IMR-90 (cell line): ENCODE measurements at regions not wholly inside any gene's neighbourhood (a gene's known extent, or its start where the extent isn't known, plus 50 kb on each side); places are given as distances from the start of the nearest gene placed in this dataset.

Source experiments
- ATAC-seq: fragments of 200-7000 bp; cut with Tn5 transposase; 2 replicates; pipeline ENCODE4 v1.9.1; 2020; ENCODE audit warnings: low read depth, mild to moderate bottlenecking, moderate library complexity
- BruUV-seq: library from RNA; stranded (reverse); fragments of 400-500 nt; replicated peaks from 2 replicates; lab custom pipeline; 2021; lab: Mats Ljungman, UMichigan
- CTCF ChIA-PET: fragments of 300-600 bp; formaldehyde crosslinking; extraction: SDS; loops from one replicate; lab custom pipeline; 2021; ENCODE audit warnings: antibody characterized with exemption; lab: Yijun Ruan, JAX
- POLR2A ChIA-PET: fragments of 300-600 bp; sonication (Branson Sonifier 250); formaldehyde crosslinking; loops from one replicate; lab custom pipeline; 2022; ENCODE audit warnings: antibody characterized with exemption; ENCODE audit not compliant: unreplicated experiment; lab: Charles Lee
- DNase-seq: peaks from one replicate; pipeline ENCODE4 v3.0.0; 2013
- H2AFZ ChIP-seq: replicated peaks from 2 replicates; pipeline ENCODE3; 2013; ENCODE audit warnings: low read length, mild to moderate bottlenecking; ENCODE audit not compliant: poor library complexity
- H2AK5ac ChIP-seq: 2 replicates; pipeline ENCODE4 v1.6.1; 2013; ENCODE audit warnings: low read depth, low read length, inconsistent platforms
- H2AK9ac ChIP-seq: replicated peaks from 2 replicates; pipeline ENCODE3; 2013; ENCODE audit warnings: mild to moderate bottlenecking, low read depth, low read length, moderate library complexity; ENCODE audit not compliant: poor library complexity
- H2BK120ac ChIP-seq: 2 replicates; pipeline ENCODE4 v1.6.1; 2013; ENCODE audit warnings: low read depth, low read length, inconsistent platforms
- H2BK15ac ChIP-seq: 3 replicates; pipeline ENCODE4 v1.6.1; 2013; ENCODE audit warnings: low read depth, low read length, inconsistent platforms
- H2BK20ac ChIP-seq: 2 replicates; pipeline ENCODE4 v1.6.1; 2013; ENCODE audit warnings: low read depth, mild to moderate bottlenecking, inconsistent platforms, low read length, moderate library complexity
- H2BK5ac ChIP-seq: 2 replicates; pipeline ENCODE4 v1.6.1; 2013; ENCODE audit warnings: mild to moderate bottlenecking, low read depth, low read length, inconsistent platforms; ENCODE audit not compliant: poor library complexity, severe bottlenecking
- H3K14ac ChIP-seq: replicated peaks from 2 replicates; pipeline ENCODE4 v1.6.1; 2013; ENCODE audit warnings: low read depth, low read length, inconsistent platforms
- H3K18ac ChIP-seq: 2 replicates; pipeline ENCODE4 v1.6.1; 2013; ENCODE audit warnings: low read depth, low read length, control low read depth
- H3K23ac ChIP-seq: 2 replicates; pipeline ENCODE4 v1.6.1; 2013; ENCODE audit warnings: low read depth, low read length, inconsistent platforms
- H3K27ac ChIP-seq: 2 replicates; pipeline ENCODE4 v1.5.1; 2013; ENCODE audit warnings: mild to moderate bottlenecking, control low read depth, low read length; ENCODE audit not compliant: insufficient read depth
- H3K27me3 ChIP-seq: 2 replicates; pipeline ENCODE4 v1.6.1; 2013; ENCODE audit warnings: low read length; ENCODE audit not compliant: control insufficient read depth, insufficient read depth
- H3K36me3 ChIP-seq: 2 replicates; pipeline ENCODE4 v1.6.1; 2013; ENCODE audit warnings: low read length, mixed read lengths; ENCODE audit not compliant: control insufficient read depth, insufficient read depth
- H3K4ac ChIP-seq: 2 replicates; pipeline ENCODE4 v1.6.1; 2013; ENCODE audit warnings: low read depth, low read length, inconsistent platforms
- H3K4me1 ChIP-seq: 2 replicates; pipeline ENCODE4 v1.6.1; 2013; ENCODE audit warnings: low read length, mixed read lengths; ENCODE audit not compliant: control insufficient read depth, insufficient read depth
- H3K4me2 ChIP-seq: 2 replicates; pipeline ENCODE4 v1.6.1; 2013; ENCODE audit warnings: low read depth, mild to moderate bottlenecking, control low read depth, low read length, moderate library complexity
- H3K4me3 ChIP-seq: 2 replicates; pipeline ENCODE4 v1.5.1; 2013; ENCODE audit warnings: low read depth, mild to moderate bottlenecking, control low read depth, low read length, moderate library complexity; ENCODE audit not compliant: insufficient read depth
- H3K56ac ChIP-seq: 2 replicates; pipeline ENCODE4 v1.6.1; 2013; ENCODE audit warnings: low read length, inconsistent platforms; ENCODE audit not compliant: insufficient read depth; ENCODE audit errors: extremely low read depth
- H3K79me1 ChIP-seq, 2 experiments: 2 replicates each; pipeline ENCODE4 v1.6.1; 2013; ENCODE audit warnings: low read length in 2 of 2, inconsistent platforms in 1 of 2, low read depth in 1 of 2
- H3K9ac ChIP-seq: 2 replicates; pipeline ENCODE4 v1.6.1; 2013; ENCODE audit warnings: low read depth, low read length, control low read depth
- H3K9me1 ChIP-seq: 2 replicates; pipeline ENCODE4 v1.6.1; 2013; ENCODE audit warnings: low read length, inconsistent platforms; ENCODE audit not compliant: insufficient read depth
- H3K9me3 ChIP-seq: 2 replicates; pipeline ENCODE4 v1.6.1; 2013; ENCODE audit warnings: low read length; ENCODE audit not compliant: control insufficient read depth, insufficient read depth
- H4K20me1 ChIP-seq: 2 replicates; pipeline ENCODE4 v1.6.1; 2013; ENCODE audit warnings: low read length, inconsistent platforms; ENCODE audit not compliant: insufficient read depth
- H4K5ac ChIP-seq: 2 replicates; pipeline ENCODE4 v1.6.1; 2013; ENCODE audit warnings: mild to moderate bottlenecking, low read depth, low read length, control low read depth
- H4K8ac ChIP-seq, 2 experiments: 2 replicates each; pipeline ENCODE4 v1.6.1; 2013; ENCODE audit warnings: low read depth in 2 of 2, low read length in 2 of 2, control low read depth in 1 of 2, inconsistent platforms in 1 of 2
- H4K91ac ChIP-seq: 2 replicates; pipeline ENCODE4 v1.6.1; 2013; ENCODE audit warnings: low read depth, low read length, inconsistent platforms; ENCODE audit not compliant: insufficient read depth
- BHLHE40 ChIP-seq: fragments of 150-350 bp; IDR thresholded peaks from 2 replicates; pipeline ENCODE4 v1.6.1; 2016; ENCODE audit warnings: mild to moderate bottlenecking, low read depth, low read length
- CEBPB ChIP-seq: IDR thresholded peaks from 2 replicates; pipeline ENCODE4 v1.6.1; 2012; ENCODE audit warnings: low read depth, low read length, improper control_type of control experiment
- CHD1 ChIP-seq: IDR thresholded peaks from 2 replicates; pipeline ENCODE4 v1.6.1; 2012; ENCODE audit warnings: low read depth, low read length, improper control_type of control experiment
- ELK1 ChIP-seq: fragments of 150-350 bp; IDR thresholded peaks from 2 replicates; pipeline ENCODE4 v1.6.1; 2016; ENCODE audit warnings: low read depth, mild to moderate bottlenecking, low read length, moderate library complexity, borderline replicate concordance
- FOS ChIP-seq: fragments of 150-350 bp; IDR thresholded peaks from 2 replicates; pipeline ENCODE4 v1.6.1; 2016; ENCODE audit warnings: low read depth, low read length
- MAFK ChIP-seq: IDR thresholded peaks from 2 replicates; pipeline ENCODE4 v1.6.1; 2012; ENCODE audit warnings: low read depth, low read length, improper control_type of control experiment
- MAZ ChIP-seq: IDR thresholded peaks from 2 replicates; pipeline ENCODE4 v1.6.1; 2012; ENCODE audit warnings: low read depth, mild to moderate bottlenecking, low read length, improper control_type of control experiment, moderate library complexity, borderline replicate concordance
- MXI1 ChIP-seq: IDR thresholded peaks from 2 replicates; pipeline ENCODE4 v1.6.1; 2012; ENCODE audit warnings: low read depth, mild to moderate bottlenecking, low read length, moderate library complexity, borderline replicate concordance
- NFE2L2 ChIP-seq: fragments of 150-350 bp; IDR thresholded peaks from 2 replicates; pipeline ENCODE4 v1.6.1; 2016; ENCODE audit warnings: low read depth, mild to moderate bottlenecking, low read length
- POLR2A ChIP-seq: IDR thresholded peaks from 2 replicates; pipeline ENCODE4 v1.6.1; 2012; ENCODE audit warnings: mild to moderate bottlenecking, low read depth, low read length
- RAD21 ChIP-seq: IDR thresholded peaks from 2 replicates; pipeline ENCODE4 v1.6.1; 2012; ENCODE audit warnings: low read length, improper control_type of control experiment
- RCOR1 ChIP-seq: IDR thresholded peaks from 2 replicates; pipeline ENCODE4 v1.6.1; 2012; ENCODE audit warnings: mild to moderate bottlenecking, low read length, improper control_type of control experiment; ENCODE audit not compliant: insufficient replicate concordance
- RFX5 ChIP-seq: IDR thresholded peaks from 2 replicates; pipeline ENCODE4 v1.8.0; 2012; ENCODE audit warnings: low read depth, mild to moderate bottlenecking, low read length, moderate library complexity
- SMC3 ChIP-seq: fragments of 150-350 bp; IDR thresholded peaks from 2 replicates; pipeline ENCODE4 v1.6.1; 2016; ENCODE audit warnings: low read depth, mild to moderate bottlenecking, antibody characterized with exemption, low read length, moderate library complexity
- USF2 ChIP-seq: fragments of 150-350 bp; IDR thresholded peaks from 2 replicates; pipeline ENCODE4 v1.6.1; 2017; ENCODE audit warnings: mild to moderate bottlenecking, antibody characterized with exemption, low read length, low read depth
- WGBS, 2 experiments: methylation state at CpG; one replicate each; pipeline versions ENCODE4 v1.1.5 to v1.1.7; 2013; ENCODE audit warnings: missing lambda C conversion rate in 2 of 2; ENCODE audit not compliant: insufficient read length in 1 of 2; ENCODE audit errors: extremely low coverage in 2 of 2; 5-methylcytosine and 5-hydroxymethylcytosine counted together
- dilution Hi-C: fragments of 300-500 bp; cut with HindIII; formaldehyde crosslinking; loops from one replicate; pipeline ENCODE4 v1.14.3; 2018; ENCODE audit warnings: low sequenced_read_pairs; ENCODE audit not compliant: unreplicated experiment
- in situ Hi-C: fragments of 300-500 bp; cut with MboI; formaldehyde crosslinking; loops from 3 replicates; pipeline ENCODE4 v1.14.3; 2019; ENCODE audit warnings: low sequenced_read_pairs, inconsistent platforms, mixed read lengths
- intact Hi-C: fragments of 100-400 bp; cut with micrococcal nuclease; formaldehyde crosslinking; loops from 2 replicates; pipeline ENCODE4 v1.10.0; 2022
- TF ChIP-seq, protein P1 (sequence below): conservative IDR thresholded peaks from 2 replicates; pipeline ENCODE4 v1.5.1; 2012; ENCODE audit warnings: mild to moderate bottlenecking, low read depth, low read length, improper control_type of control experiment

DNA sequence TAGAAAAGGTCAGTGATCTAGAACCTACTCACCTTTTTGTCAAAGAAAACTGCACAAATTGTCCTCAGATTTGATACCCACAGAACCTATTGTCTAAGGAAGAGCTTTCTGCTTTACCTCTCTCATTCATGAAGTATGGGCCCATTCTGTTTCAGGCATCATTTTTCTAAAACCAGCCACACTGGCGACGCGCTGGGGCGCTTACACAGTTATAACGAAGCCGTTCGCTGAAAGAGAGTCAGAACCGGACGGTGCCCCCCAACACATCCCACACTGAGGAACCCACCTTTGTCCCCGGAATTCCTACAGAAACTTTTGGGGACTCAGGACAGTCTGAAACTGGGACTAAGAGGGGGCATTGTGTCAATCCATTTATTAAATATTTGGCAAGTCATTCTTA lies 206.3 kb upstream of the HAAO start:
- no peak overlapping the region for H3K4me3 ChIP-seq
- H3K18ac ChIP-seq = no peak overlapping the region
- no peaks in the 10 kb centered on the region for H3K36me3 ChIP-seq
- no peak overlapping the region for H3K4ac ChIP-seq
- no peak overlapping the region for H2AK9ac ChIP-seq
- no peak overlapping the region for H3K4me2 ChIP-seq
- H2BK120ac ChIP-seq = no peak overlapping the region
- intact Hi-C loops (no loop called here), dilution Hi-C loops (no loop called here), in situ Hi-C loops (no loop called here)
- H2BK15ac ChIP-seq = no peak overlapping the region
- H2BK5ac ChIP-seq = no peak overlapping the region
- ChIA-PET POLR2A (no interaction called here), CTCF (no interaction called here)
- BruUV-seq = no TSS peak
- H3K79me1 ChIP-seq = no peaks in the 10 kb centered on the region
- H3K23ac ChIP-seq = no peak overlapping the region
- WGBS, 2 experiments = 95% methylated on average over 4 of the region's 10 CpGs; no CpG with 5 or more reads in 1 of the 2 experiments
- no peak overlapping the region for H2AK5ac ChIP-seq
- H3K56ac ChIP-seq = no peak overlapping the region
- H2BK20ac ChIP-seq = no peak overlapping the region
- ATAC-seq = no peak
- H3K14ac ChIP-seq = no peak overlapping the region
- peaks cover 3% of the 10 kb centered on the region; the same call in 1 of the 2 replicates for H3K9me1 ChIP-seq
- TF ChIP-seq RAD21 (no peak), MXI1 (no peak), BHLHE40 (no peak), SMC3 (no peak), CHD1 (no peak), MAFK (no peak), USF2 (no peak), POLR2A (no peak), RCOR1 (no peak), FOS (no peak), NFE2L2 (no peak), RFX5 (no peak), CEBPB (no peak), ELK1 (no peak), MAZ (no peak)
- TF ChIP-seq, protein P1, sequence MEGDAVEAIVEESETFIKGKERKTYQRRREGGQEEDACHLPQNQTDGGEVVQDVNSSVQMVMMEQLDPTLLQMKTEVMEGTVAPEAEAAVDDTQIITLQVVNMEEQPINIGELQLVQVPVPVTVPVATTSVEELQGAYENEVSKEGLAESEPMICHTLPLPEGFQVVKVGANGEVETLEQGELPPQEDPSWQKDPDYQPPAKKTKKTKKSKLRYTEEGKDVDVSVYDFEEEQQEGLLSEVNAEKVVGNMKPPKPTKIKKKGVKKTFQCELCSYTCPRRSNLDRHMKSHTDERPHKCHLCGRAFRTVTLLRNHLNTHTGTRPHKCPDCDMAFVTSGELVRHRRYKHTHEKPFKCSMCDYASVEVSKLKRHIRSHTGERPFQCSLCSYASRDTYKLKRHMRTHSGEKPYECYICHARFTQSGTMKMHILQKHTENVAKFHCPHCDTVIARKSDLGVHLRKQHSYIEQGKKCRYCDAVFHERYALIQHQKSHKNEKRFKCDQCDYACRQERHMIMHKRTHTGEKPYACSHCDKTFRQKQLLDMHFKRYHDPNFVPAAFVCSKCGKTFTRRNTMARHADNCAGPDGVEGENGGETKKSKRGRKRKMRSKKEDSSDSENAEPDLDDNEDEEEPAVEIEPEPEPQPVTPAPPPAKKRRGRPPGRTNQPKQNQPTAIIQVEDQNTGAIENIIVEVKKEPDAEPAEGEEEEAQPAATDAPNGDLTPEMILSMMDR = no peak
- DNase-seq = no peak
- H3K4me1 ChIP-seq = no peaks in the 10 kb centered on the region
- H4K91ac ChIP-seq = no peak overlapping the region
- H4K20me1 ChIP-seq = no peaks in the 10 kb centered on the region
- no peaks in the 10 kb centered on the region for H3K9me3 ChIP-seq
- no peak overlapping the region for H2AFZ ChIP-seq
- H4K5ac ChIP-seq = no peak overlapping the region
- no peak overlapping the region for H3K27ac ChIP-seq
- H3K9ac ChIP-seq = no peak overlapping the region
- no peak overlapping the region for H4K8ac ChIP-seq
- H3K27me3 ChIP-seq = no peaks in the 10 kb centered on the region
